Bronchial epithelial cell (primary cell): ENCODE measurements at regions not wholly inside any gene's neighbourhood (a gene's known extent, or its start where the extent isn't known, plus 50 kb on each side); places are given as distances from the start of the nearest gene placed in this dataset.
A peak's percentile ranks its signal among the peaks of the same experiment; 100 is the strongest.

Experiments
- DNase-seq: peaks from one replicate; pipeline ENCODE4 v3.0.0-alpha.2; 2010; ENCODE audit warnings: low read depth
- FAIRE-seq: peaks from 2 replicates; lab custom pipeline; 2011; peaks lifted over from hg19 to GRCh38; lab: Jason Lieb, UNC
- H3K27me3 ChIP-seq: 2 replicates; pipeline ENCODE4 v1.5.1; 2011; ENCODE audit warnings: low read length; ENCODE audit not compliant: control insufficient read depth, insufficient read depth
- H3K36me3 ChIP-seq: 2 replicates; pipeline ENCODE4 v1.5.1; 2011; ENCODE audit warnings: low read length; ENCODE audit not compliant: control insufficient read depth, insufficient read depth
- H3K4me3 ChIP-seq: 2 replicates; pipeline ENCODE4 v1.5.1; 2011; ENCODE audit warnings: mild to moderate bottlenecking, low read depth, low read length, control low read depth
- TF ChIP-seq, protein P1 (sequence below): IDR thresholded peaks from 2 replicates; pipeline ENCODE4 v1.5.1; 2011; ENCODE audit warnings: mild to moderate bottlenecking, moderate library complexity, low read length, control low read depth, inconsistent platforms; ENCODE audit not compliant: insufficient read depth, severe bottlenecking

GRCh38 chr1:199759268-199759730 is 268.2 kb upstream of the NR5A2 start:
- TF ChIP-seq, protein P1, sequence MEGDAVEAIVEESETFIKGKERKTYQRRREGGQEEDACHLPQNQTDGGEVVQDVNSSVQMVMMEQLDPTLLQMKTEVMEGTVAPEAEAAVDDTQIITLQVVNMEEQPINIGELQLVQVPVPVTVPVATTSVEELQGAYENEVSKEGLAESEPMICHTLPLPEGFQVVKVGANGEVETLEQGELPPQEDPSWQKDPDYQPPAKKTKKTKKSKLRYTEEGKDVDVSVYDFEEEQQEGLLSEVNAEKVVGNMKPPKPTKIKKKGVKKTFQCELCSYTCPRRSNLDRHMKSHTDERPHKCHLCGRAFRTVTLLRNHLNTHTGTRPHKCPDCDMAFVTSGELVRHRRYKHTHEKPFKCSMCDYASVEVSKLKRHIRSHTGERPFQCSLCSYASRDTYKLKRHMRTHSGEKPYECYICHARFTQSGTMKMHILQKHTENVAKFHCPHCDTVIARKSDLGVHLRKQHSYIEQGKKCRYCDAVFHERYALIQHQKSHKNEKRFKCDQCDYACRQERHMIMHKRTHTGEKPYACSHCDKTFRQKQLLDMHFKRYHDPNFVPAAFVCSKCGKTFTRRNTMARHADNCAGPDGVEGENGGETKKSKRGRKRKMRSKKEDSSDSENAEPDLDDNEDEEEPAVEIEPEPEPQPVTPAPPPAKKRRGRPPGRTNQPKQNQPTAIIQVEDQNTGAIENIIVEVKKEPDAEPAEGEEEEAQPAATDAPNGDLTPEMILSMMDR: no peak
- no peak for FAIRE-seq
- H3K4me3 ChIP-seq: no peak overlapping the region
- H3K27me3 ChIP-seq: no peaks in the 10 kb centered on the region
- DNase-seq: peak; percentile 88
- H3K36me3 ChIP-seq: no peaks in the 10 kb centered on the region

- H3K36me3 ChIP-seq: no peaks in the 10 kb centered on the region
- no peak overlapping the region for H3K4me3 ChIP-seq
- TF ChIP-seq, protein P1: no peak
- no peak for DNase-seq
- H3K27me3 ChIP-seq: no peaks in the 10 kb centered on the region
- FAIRE-seq: no peak
Measured at GRCh38 chr1:199762572-199762971, 264.9 kb upstream of the NR5A2 start.

GRCh38 chr1:199766218-199766792 is 261.2 kb upstream of the NR5A2 start:
- Histone ChIP-seq H3K4me3 (no peak overlapping the region), H3K36me3 (no peaks in the 10 kb centered on the region), H3K27me3 (no peaks in the 10 kb centered on the region)
- FAIRE-seq (no peak), DNase-seq (no peak)
- TF ChIP-seq, protein P1: no peak

DNA sequence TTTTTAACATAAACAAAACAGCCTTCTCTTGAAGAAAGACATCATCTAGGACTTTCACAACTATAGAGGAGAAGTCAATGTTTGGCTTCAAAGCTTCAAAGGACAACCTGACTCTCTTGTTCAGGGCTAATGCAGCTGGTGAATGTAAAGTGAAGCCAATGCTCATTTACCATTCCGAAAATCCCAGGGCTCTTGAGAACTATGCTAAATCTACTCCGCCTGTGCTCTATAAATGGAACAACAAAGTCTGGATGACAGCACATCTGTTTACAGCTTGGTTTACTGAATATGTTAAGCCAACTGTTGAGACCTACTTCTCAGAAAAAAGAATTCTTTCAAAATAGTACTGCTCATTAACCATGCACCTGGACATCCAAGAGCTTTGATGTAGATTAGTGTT is 259.8 kb upstream of the NR5A2 start:
- Histone ChIP-seq H3K4me3 (no peak overlapping the region), H3K36me3 (no peaks in the 10 kb centered on the region), H3K27me3 (no peaks in the 10 kb centered on the region)
- no peak for DNase-seq
- no peak for FAIRE-seq
- TF ChIP-seq, protein P1: no peak

- Histone ChIP-seq H3K4me3 (no peak overlapping the region), H3K36me3 (no peaks in the 10 kb centered on the region), H3K27me3 (no peaks in the 10 kb centered on the region)
- FAIRE-seq: no peak
- peak; percentile 88 for DNase-seq
- TF ChIP-seq, protein P1: no peak
Measured at GRCh38 chr1:199774433-199775089, 252.9 kb upstream of the NR5A2 start.
